MG63 (cell line): ENCODE measurements at regions not wholly inside any gene's neighbourhood (a gene's known extent, or its start where the extent isn't known, plus 50 kb on each side); places are given as distances from the start of the nearest gene placed in this dataset.
"Not testable (repeated sequence)": the region's sequence is repeated elsewhere in the genome, so short reads cannot be mapped to it uniquely, and the experiment has no call there.

Source experiments
- DNase-seq: peaks from one replicate; pipeline ENCODE4 v3.0.0-alpha.2; 2020
- H3K27me3 ChIP-seq: fragments of 250-450 bp; sonication (Bioruptor Pico); 2 replicates; pipeline ENCODE4 v1.5.1; 2020; ENCODE audit warnings: mild to moderate bottlenecking, moderate library complexity
- H3K36me3 ChIP-seq: fragments of 250-450 bp; sonication (Bioruptor Pico); 2 replicates; pipeline ENCODE4 v1.5.1; 2020; ENCODE audit warnings: mild to moderate bottlenecking, moderate library complexity
- H3K4me3 ChIP-seq: fragments of 250-450 bp; sonication (Bioruptor Pico); 2 replicates; pipeline ENCODE4 v1.5.1; 2020; ENCODE audit warnings: mild to moderate bottlenecking, moderate library complexity
- H3K9me3 ChIP-seq: fragments of 250-450 bp; sonication (Bioruptor Pico); 2 replicates; pipeline ENCODE4 v1.5.1; 2020; ENCODE audit warnings: mild to moderate bottlenecking, moderate library complexity

GRCh38 chr3:144585953-144586352 is 614.3 kb downstream of the DIPK2A start:
- Histone ChIP-seq H3K9me3 (no peaks in the 10 kb centered on the region), H3K27me3 (no peaks in the 10 kb centered on the region), H3K4me3 (no peak overlapping the region), H3K36me3 (no peaks in the 10 kb centered on the region)
- no peak for DNase-seq

GRCh38 chr3:144586382-144586781 is 614.8 kb downstream of the DIPK2A start:
- no peaks in the 10 kb centered on the region for H3K36me3 ChIP-seq
- H3K9me3 ChIP-seq = no peaks in the 10 kb centered on the region
- H3K27me3 ChIP-seq = no peaks in the 10 kb centered on the region
- DNase-seq = no peak
- H3K4me3 ChIP-seq = no peak overlapping the region

GRCh38 chr3:144590854-144591253 is 619.2 kb downstream of the DIPK2A start:
- no peak overlapping the region for H3K4me3 ChIP-seq
- DNase-seq = no peak
- H3K9me3 ChIP-seq = no peaks in the 10 kb centered on the region
- no peaks in the 10 kb centered on the region for H3K36me3 ChIP-seq
- no peaks in the 10 kb centered on the region for H3K27me3 ChIP-seq

- Histone ChIP-seq H3K27me3 (no peaks in the 10 kb centered on the region), H3K9me3 (no peaks in the 10 kb centered on the region; the same call in 1 of the 2 replicates), H3K36me3 (no peaks in the 10 kb centered on the region), H3K4me3 (no peak overlapping the region)
- DNase-seq = no peak
These were observed 622.3 kb downstream of the DIPK2A start for GRCh38 chr3:144593881-144594280.

- not testable (repeated sequence) for DNase-seq, H3K9me3 ChIP-seq, H3K36me3 ChIP-seq, H3K4me3 ChIP-seq, H3K27me3 ChIP-seq
These were observed 648.6 kb downstream of the DIPK2A start for GRCh38 chr3:144620236-144620635.

GRCh38 chr3:144622845-144623244 is 651.2 kb downstream of the DIPK2A start:
- Histone ChIP-seq H3K27me3 (no peaks in the 10 kb centered on the region), H3K36me3 (no peaks in the 10 kb centered on the region), H3K9me3 (no peaks in the 10 kb centered on the region), H3K4me3 (no peak overlapping the region)
- DNase-seq = no peak

GRCh38 chr3:144624656-144625055 is 653.0 kb downstream of the DIPK2A start:
- no peaks in the 10 kb centered on the region for H3K27me3 ChIP-seq
- no peak for DNase-seq
- no peaks in the 10 kb centered on the region for H3K36me3 ChIP-seq

GRCh38 chr3:144626835-144627234 is 655.2 kb downstream of the DIPK2A start:
- Histone ChIP-seq H3K36me3 (no peaks in the 10 kb centered on the region), H3K27me3 (no peaks in the 10 kb centered on the region), H3K9me3 (no peaks in the 10 kb centered on the region), H3K4me3 (no peak overlapping the region)
- no peak for DNase-seq

More at GRCh38 chr3:144624656-144625055, 653.0 kb downstream of the DIPK2A start:
- no peak overlapping the region for H3K4me3 ChIP-seq
- H3K9me3 ChIP-seq = no peaks in the 10 kb centered on the region

- Histone ChIP-seq H3K36me3 (no peaks in the 10 kb centered on the region), H3K27me3 (no peaks in the 10 kb centered on the region), H3K4me3 (no peak overlapping the region), H3K9me3 (no peaks in the 10 kb centered on the region)
- no peak for DNase-seq
These were observed 657.8 kb downstream of the DIPK2A start for GRCh38 chr3:144629381-144629780.

GRCh38 chr3:144636833-144637232 is 665.2 kb downstream of the DIPK2A start:
- no peak for DNase-seq
- Histone ChIP-seq H3K4me3 (no peak overlapping the region), H3K36me3 (no peaks in the 10 kb centered on the region), H3K27me3 (no peaks in the 10 kb centered on the region), H3K9me3 (no peaks in the 10 kb centered on the region)

- H3K36me3 ChIP-seq = no peaks in the 10 kb centered on the region
- DNase-seq = no peak
- H3K9me3 ChIP-seq = no peaks in the 10 kb centered on the region
- H3K4me3 ChIP-seq = no peak overlapping the region
- H3K27me3 ChIP-seq = no peaks in the 10 kb centered on the region
These were observed 666.4 kb downstream of the DIPK2A start for GRCh38 chr3:144638009-144638408.

GRCh38 chr3:144643771-144644198 is 672.2 kb downstream of the DIPK2A start:
- no peaks in the 10 kb centered on the region for H3K9me3 ChIP-seq
- DNase-seq = peak; percentile 75
- no peak overlapping the region for H3K4me3 ChIP-seq
- no peaks in the 10 kb centered on the region for H3K27me3 ChIP-seq
- H3K36me3 ChIP-seq = no peaks in the 10 kb centered on the region

GRCh38 chr3:144645300-144645699 is 673.7 kb downstream of the DIPK2A start:
- no peak overlapping the region for H3K4me3 ChIP-seq
- no peak for DNase-seq
- H3K36me3 ChIP-seq = no peaks in the 10 kb centered on the region
- H3K27me3 ChIP-seq = no peaks in the 10 kb centered on the region
- H3K9me3 ChIP-seq = no peaks in the 10 kb centered on the region

- no peak for DNase-seq
- Histone ChIP-seq H3K36me3 (no peaks in the 10 kb centered on the region), H3K9me3 (no peaks in the 10 kb centered on the region), H3K27me3 (no peaks in the 10 kb centered on the region), H3K4me3 (no peak overlapping the region)
These were observed 678.8 kb downstream of the DIPK2A start for GRCh38 chr3:144650380-144650779.

GRCh38 chr3:144652573-144652972 is 681.0 kb downstream of the DIPK2A start:
- Histone ChIP-seq H3K27me3 (no peaks in the 10 kb centered on the region), H3K9me3 (no peaks in the 10 kb centered on the region), H3K36me3 (no peaks in the 10 kb centered on the region), H3K4me3 (no peak overlapping the region)
- DNase-seq = no peak

- Histone ChIP-seq H3K36me3 (no peaks in the 10 kb centered on the region), H3K4me3 (no peak overlapping the region), H3K9me3 (no peaks in the 10 kb centered on the region), H3K27me3 (no peaks in the 10 kb centered on the region)
- DNase-seq = no peak
These were observed 683.8 kb downstream of the DIPK2A start for GRCh38 chr3:144655423-144655822.

- Histone ChIP-seq H3K4me3 (no peak overlapping the region), H3K9me3 (no peaks in the 10 kb centered on the region), H3K36me3 (no peaks in the 10 kb centered on the region), H3K27me3 (no peaks in the 10 kb centered on the region)
- no peak for DNase-seq
These were observed 688.6 kb downstream of the DIPK2A start for GRCh38 chr3:144660186-144660585.

GRCh38 chr3:144662729-144663128 is 691.1 kb downstream of the DIPK2A start:
- Histone ChIP-seq H3K4me3 (no peak overlapping the region), H3K9me3 (no peaks in the 10 kb centered on the region), H3K27me3 (no peaks in the 10 kb centered on the region), H3K36me3 (no peaks in the 10 kb centered on the region)
- DNase-seq = no peak
